Activated CD8-positive, alpha-beta memory T cell treated with anti-CD3 and anti-CD28 coated beads for 1 hour (primary cell): ENCODE measurements at regions not wholly inside any gene's neighbourhood (a gene's known extent, or its start where the extent isn't known, plus 50 kb on each side); places are given as distances from the start of the nearest gene placed in this dataset.

Source experiments
- DNase-seq, 2 donors: peaks; one replicate each; pipeline ENCODE4 v3.0.0-alpha.2; 2020; ENCODE audit warnings: low read depth in 1 of 2; ENCODE audit errors: extremely low read depth in 1 of 2

- no peak for DNase-seq
Observed at GRCh38 chr2:196248467-196249094, 77.2 kb upstream of the STK17B start.

GRCh38 chr2:196249171-196249570, 77.8 kb upstream of the STK17B start:
- DNase-seq, result no peak

- no peak for DNase-seq
Observed at GRCh38 chr2:196249860-196250259, 78.5 kb upstream of the STK17B start.

- DNase-seq, result no peak
Observed at GRCh38 chr2:196251132-196251531, 79.8 kb upstream of the STK17B start.

- DNase-seq, result no peak
Observed at GRCh38 chr2:196252408-196253115, 81.2 kb upstream of the STK17B start.

- DNase-seq, result no peak
Observed at GRCh38 chr2:196253116-196253480, 81.7 kb upstream of the STK17B start.

GRCh38 chr2:196256585-196256984, 85.2 kb upstream of the STK17B start:
- no peak for DNase-seq

GRCh38 chr2:196257086-196257485, 85.7 kb upstream of the STK17B start:
- DNase-seq, result no peak

GRCh38 chr2:196258407-196258806, 87.0 kb upstream of the STK17B start:
- DNase-seq, result no peak

- no peak for DNase-seq
Observed at GRCh38 chr2:196259507-196260481, 88.4 kb upstream of the STK17B start.

GRCh38 chr2:196260546-196260945, 89.2 kb upstream of the STK17B start:
- no peak for DNase-seq

- DNase-seq, result no peak
Observed at GRCh38 chr2:196262606-196263005, 91.2 kb upstream of the STK17B start.

GRCh38 chr2:196263181-196263747, 91.9 kb upstream of the STK17B start:
- no peak for DNase-seq

- no peak for DNase-seq
Observed at GRCh38 chr2:196266351-196266750, 95.0 kb upstream of the STK17B start.

GRCh38 chr2:196266855-196267254, 95.5 kb upstream of the STK17B start:
- no peak for DNase-seq

GRCh38 chr2:196268025-196268424, 96.6 kb upstream of the STK17B start:
- no peak for DNase-seq

- no peak for DNase-seq
Observed at GRCh38 chr2:196268538-196269338, 97.4 kb upstream of the STK17B start.

- no peak for DNase-seq
Observed at GRCh38 chr2:196271795-196272194, 100.4 kb upstream of the STK17B start.

- no peak for DNase-seq
Observed at GRCh38 chr2:196274387-196274809, 103.0 kb upstream of the STK17B start.

- no peak for DNase-seq
Observed at GRCh38 chr2:196275646-196276352, 104.4 kb upstream of the STK17B start.
